Colonic mucosa (tissue), 4 donors: ENCODE measurements at regions not wholly inside any gene's neighbourhood (a gene's known extent, or its start where the extent isn't known, plus 50 kb on each side); places are given as distances from the start of the nearest gene placed in this dataset.

Source experiments
- DNase-seq: peaks from one replicate; pipeline ENCODE4 v3.0.0-alpha.2; 2020
- H3K27ac ChIP-seq: fragments of 200-600 bp; one replicate; pipeline ENCODE4 v1.8.0; 2021
- H3K27me3 ChIP-seq: fragments of 200-600 bp; one replicate; pipeline ENCODE4 v1.8.0; 2021
- H3K36me3 ChIP-seq: fragments of 200-600 bp; one replicate; pipeline ENCODE4 v1.8.0; 2021
- H3K4me1 ChIP-seq: fragments of 200-600 bp; one replicate; pipeline ENCODE4 v1.8.0; 2021; ENCODE audit warnings: mild to moderate bottlenecking
- H3K4me3 ChIP-seq: fragments of 200-600 bp; one replicate; pipeline ENCODE4 v1.8.0; 2021
- H3K9ac ChIP-seq, 2 donors: one replicate each; pipeline ENCODE4 v1.7.0; 2013; ENCODE audit warnings: control low read depth in 2 of 2, low read depth in 2 of 2, low read length in 2 of 2
- H3K9me3 ChIP-seq: fragments of 200-600 bp; one replicate; pipeline ENCODE4 v1.8.0; 2021
- intact Hi-C: fragments of 100-400 bp; cut with DNase I; formaldehyde crosslinking; loops from one replicate; pipeline ENCODE4 v1.14.1; 2022
- TF ChIP-seq, protein P1 (sequence below): fragments of 200-600 bp; IDR thresholded peaks from one replicate; pipeline ENCODE4 v1.8.0; 2022; ENCODE audit warnings: antibody characterized with exemption, mild to moderate bottlenecking
- donor health status: healthy.
- donor health status: DM: no; HTN: no; CAD: no.
- donor health status: DM: no; HTN: no; CAD: no.

DNA sequence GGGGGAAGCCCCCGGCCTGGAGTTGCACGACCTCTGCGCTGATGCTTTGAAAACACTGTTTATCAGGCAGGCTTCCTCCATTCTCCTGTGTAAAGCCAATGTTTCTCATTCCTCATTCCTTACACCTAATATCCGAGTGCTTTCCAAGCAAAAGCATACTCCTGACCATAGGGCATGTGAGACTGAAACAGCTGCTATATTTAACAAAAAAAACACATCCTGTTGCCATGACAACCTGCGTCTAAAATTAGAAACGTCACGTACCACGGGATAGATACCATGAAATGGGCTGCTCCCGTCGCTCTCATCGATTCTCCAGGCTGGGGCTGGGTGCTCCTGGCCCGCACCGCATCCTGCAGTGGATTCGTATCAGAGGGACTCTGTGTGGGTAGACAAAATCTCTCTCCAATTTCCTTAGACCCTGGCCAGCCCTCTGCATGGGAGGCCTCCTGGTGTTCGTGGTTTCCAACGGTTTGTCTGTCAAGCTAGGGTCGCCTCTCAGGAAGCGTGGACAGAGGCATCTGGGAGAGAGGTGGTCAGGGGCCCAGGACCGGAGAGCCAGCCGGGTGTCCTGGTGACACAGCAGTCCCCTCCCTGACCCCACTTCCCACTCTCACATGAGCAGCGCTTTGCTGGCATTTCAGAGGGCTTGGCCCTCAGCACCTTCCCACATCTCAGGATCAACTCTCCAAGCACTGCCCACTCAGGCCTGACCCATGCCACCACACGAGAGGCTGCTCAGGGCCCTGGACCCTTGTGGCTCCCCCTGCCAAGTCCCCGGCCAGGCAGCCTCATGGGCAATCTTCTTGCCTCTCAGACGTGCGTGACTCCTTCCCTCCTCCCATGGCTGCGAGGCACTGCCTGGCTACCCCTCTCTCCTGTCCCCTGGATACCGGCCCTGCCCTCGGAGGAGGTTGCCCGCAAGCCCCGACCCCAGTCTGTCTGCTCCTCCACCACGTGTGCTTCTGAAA is 268.1 kb downstream of the NDUFA10 start:
- TF ChIP-seq, protein P1, sequence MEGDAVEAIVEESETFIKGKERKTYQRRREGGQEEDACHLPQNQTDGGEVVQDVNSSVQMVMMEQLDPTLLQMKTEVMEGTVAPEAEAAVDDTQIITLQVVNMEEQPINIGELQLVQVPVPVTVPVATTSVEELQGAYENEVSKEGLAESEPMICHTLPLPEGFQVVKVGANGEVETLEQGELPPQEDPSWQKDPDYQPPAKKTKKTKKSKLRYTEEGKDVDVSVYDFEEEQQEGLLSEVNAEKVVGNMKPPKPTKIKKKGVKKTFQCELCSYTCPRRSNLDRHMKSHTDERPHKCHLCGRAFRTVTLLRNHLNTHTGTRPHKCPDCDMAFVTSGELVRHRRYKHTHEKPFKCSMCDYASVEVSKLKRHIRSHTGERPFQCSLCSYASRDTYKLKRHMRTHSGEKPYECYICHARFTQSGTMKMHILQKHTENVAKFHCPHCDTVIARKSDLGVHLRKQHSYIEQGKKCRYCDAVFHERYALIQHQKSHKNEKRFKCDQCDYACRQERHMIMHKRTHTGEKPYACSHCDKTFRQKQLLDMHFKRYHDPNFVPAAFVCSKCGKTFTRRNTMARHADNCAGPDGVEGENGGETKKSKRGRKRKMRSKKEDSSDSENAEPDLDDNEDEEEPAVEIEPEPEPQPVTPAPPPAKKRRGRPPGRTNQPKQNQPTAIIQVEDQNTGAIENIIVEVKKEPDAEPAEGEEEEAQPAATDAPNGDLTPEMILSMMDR: no peak
- intact Hi-C loops: no loop called here
- Histone ChIP-seq H3K27ac (no peak overlapping the region), H3K36me3 (no peaks in the 10 kb centered on the region), H3K9me3 (no peaks in the 10 kb centered on the region), H3K4me3 (no peak overlapping the region), H3K27me3 (no peaks in the 10 kb centered on the region), H3K9ac (no peak overlapping the region), H3K4me1 (no peaks in the 10 kb centered on the region)
- DNase-seq: no peak

DNA sequence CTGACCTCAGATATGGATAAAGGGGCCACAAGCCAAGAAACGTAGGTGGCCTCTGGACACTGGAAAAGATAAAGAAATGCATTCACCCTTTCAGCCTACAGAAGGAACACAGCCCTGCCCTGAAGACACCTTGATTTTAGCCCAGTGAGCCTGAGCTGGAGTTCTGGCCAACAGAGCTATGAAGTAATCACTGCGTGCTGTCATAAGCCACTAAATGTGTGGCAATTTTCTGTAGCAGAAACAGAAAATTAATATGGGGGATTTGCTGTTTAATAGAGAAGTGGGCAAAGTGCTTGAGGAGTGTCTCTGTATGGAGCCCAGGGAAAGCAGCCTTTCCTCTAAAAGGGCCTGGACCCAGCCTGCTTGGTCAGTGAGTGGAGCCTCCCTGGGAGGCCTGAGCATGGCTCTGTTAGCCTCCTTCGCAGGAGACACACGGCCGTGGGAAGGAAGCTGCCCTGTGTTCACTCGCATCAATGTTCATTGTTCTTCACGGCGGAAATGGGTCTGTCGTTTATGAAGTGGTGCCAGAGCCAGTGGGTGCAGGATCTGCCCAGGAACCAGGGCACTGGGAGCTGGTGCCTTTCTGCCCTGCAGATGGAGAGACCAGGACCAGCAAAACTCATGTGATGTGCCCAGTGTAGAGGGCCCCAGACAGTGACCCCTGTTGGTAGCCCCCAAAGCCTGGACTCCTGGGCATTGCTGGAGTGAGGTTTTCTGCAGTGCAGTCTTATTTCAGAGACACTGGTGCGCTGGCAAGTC is 268.9 kb downstream of the NDUFA10 start:
- no peak overlapping the region for H3K4me3 ChIP-seq
- H3K27ac ChIP-seq: no peak overlapping the region
- no peaks in the 10 kb centered on the region for H3K9me3 ChIP-seq
- TF ChIP-seq, protein P1: no peak
- intact Hi-C loops: no loop called here
- no peaks in the 10 kb centered on the region for H3K4me1 ChIP-seq
- no peaks in the 10 kb centered on the region for H3K27me3 ChIP-seq
- no peak overlapping the region for H3K9ac ChIP-seq
- no peaks in the 10 kb centered on the region for H3K36me3 ChIP-seq
- DNase-seq: no peak

DNA sequence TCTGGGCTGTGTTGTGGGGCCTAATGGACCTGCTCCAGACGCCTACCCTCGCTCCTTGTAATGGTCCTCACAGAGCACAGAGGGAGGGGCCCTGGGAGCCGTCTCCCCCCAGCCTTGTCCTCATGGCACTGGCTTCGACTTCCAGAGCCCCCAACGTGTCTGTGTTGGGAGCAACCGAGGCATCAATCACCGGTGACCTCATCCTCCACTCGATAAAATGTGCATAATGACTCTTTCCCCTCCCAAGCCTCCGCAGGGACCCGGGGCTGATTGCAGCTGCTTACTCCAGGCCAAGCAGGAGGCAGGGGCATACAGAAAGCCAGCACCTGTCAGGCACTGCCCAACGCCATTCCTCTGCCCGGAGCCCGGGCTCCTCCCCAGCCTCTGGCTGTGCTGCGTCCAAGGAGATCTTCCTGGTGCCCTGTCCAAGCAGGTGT is 271.7 kb downstream of the NDUFA10 start:
- no peaks in the 10 kb centered on the region for H3K36me3 ChIP-seq
- TF ChIP-seq, protein P1: no peak
- no peak overlapping the region for H3K9ac ChIP-seq
- DNase-seq: no peak
- intact Hi-C loops: no loop called here
- H3K4me3 ChIP-seq: no peak overlapping the region
- no peaks in the 10 kb centered on the region for H3K9me3 ChIP-seq
- no peak overlapping the region for H3K27ac ChIP-seq
- H3K27me3 ChIP-seq: no peaks in the 10 kb centered on the region
- no peaks in the 10 kb centered on the region for H3K4me1 ChIP-seq

DNA sequence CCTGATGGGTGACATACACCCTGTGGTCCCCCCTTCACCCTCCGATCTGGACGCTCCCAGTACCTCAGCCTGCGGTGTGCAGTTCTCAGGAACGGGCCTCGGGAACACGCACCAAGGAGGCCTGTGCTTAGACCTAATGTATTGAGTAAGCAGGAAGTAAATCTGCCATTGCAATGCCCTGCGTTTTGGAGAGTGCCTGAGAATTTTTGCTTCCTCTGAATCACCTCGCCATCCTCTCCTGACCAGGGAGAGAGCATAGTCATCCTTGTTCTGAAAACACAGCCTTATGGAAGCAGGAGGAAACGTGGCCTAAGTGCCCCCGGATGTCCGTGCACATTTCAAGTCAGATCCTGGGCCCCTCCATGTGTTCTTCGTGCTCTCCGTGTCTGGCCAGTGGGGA is 272.2 kb downstream of the NDUFA10 start:
- no peaks in the 10 kb centered on the region for H3K36me3 ChIP-seq
- H3K27ac ChIP-seq: no peak overlapping the region
- H3K4me1 ChIP-seq: no peaks in the 10 kb centered on the region
- intact Hi-C loops: no loop called here
- H3K9ac ChIP-seq: no peak overlapping the region
- H3K9me3 ChIP-seq: no peaks in the 10 kb centered on the region
- no peaks in the 10 kb centered on the region for H3K27me3 ChIP-seq
- no peak overlapping the region for H3K4me3 ChIP-seq
- TF ChIP-seq, protein P1: no peak
- DNase-seq: no peak

DNA sequence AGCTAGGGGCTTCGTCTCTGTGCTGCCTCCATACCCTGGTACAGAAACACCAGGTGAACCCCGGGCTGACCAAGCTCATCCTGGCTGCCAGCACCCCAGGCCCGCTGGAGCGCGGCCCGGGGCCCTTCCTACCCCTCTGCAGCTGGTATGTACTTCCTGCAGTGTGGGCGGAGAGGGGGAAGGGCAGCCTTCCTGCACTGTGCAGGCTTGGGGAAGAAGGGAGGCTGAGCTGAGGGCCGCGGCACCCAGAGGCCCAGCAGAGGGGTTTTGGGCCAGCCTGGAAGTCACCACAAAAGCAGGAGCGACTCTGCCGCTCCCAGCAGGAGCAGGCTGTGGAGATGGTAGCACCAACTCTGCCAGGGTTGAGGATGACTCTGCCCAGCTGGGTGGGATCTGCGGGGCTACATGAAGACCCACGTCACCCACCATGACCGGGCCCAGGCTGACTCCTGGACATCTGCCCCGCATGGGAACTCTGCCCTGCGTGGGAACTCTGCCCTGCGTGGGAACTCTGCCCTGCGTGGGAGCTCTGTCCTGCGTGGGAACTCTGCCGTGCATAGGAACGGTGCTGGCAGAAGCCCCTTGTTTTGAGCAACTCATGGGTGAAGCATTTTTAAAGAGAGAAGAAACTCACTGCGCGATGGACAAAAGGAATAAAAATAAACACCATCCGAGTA is 273.3 kb downstream of the NDUFA10 start:
- H3K4me3 ChIP-seq: no peak overlapping the region
- H3K27ac ChIP-seq: no peak overlapping the region
- TF ChIP-seq, protein P1: no peak
- intact Hi-C loops: no loop called here
- no peaks in the 10 kb centered on the region for H3K27me3 ChIP-seq
- H3K9me3 ChIP-seq: no peaks in the 10 kb centered on the region
- no peak overlapping the region for H3K9ac ChIP-seq
- H3K36me3 ChIP-seq: no peaks in the 10 kb centered on the region
- peak; percentile 21 for DNase-seq
- H3K4me1 ChIP-seq: no peaks in the 10 kb centered on the region
